GM10248 (cell line): ENCODE measurements at regions not wholly inside any gene's neighbourhood (a gene's known extent, or its start where the extent isn't known, plus 50 kb on each side); places are given as distances from the start of the nearest gene placed in this dataset.

ENCODE experiments used
- CTCF ChIA-PET: fragments of 300-600 bp; sonication (Branson Sonifier 250); formaldehyde crosslinking; extraction: SDS; loops from one replicate; lab custom pipeline; 2021; ENCODE audit warnings: antibody characterized with exemption; lab: Yijun Ruan, JAX
- POLR2A ChIA-PET: fragments of 350-650 bp; sonication (Branson Sonifier 250); formaldehyde crosslinking; extraction: SDS; loops from one replicate; lab custom pipeline; 2020; ENCODE audit warnings: antibody characterized with exemption; lab: Yijun Ruan, JAX
- DNase-seq: peaks from one replicate; pipeline ENCODE4 v3.0.0; 2012; ENCODE audit errors: extremely low spot score
- TF ChIP-seq, protein P1 (sequence below): IDR thresholded peaks from 2 replicates; pipeline ENCODE4 v1.5.1; 2012; ENCODE audit warnings: mild to moderate bottlenecking, low read depth; ENCODE audit errors: extremely low read depth, missing control alignments, control extremely low read depth

- TF ChIP-seq, protein P1, sequence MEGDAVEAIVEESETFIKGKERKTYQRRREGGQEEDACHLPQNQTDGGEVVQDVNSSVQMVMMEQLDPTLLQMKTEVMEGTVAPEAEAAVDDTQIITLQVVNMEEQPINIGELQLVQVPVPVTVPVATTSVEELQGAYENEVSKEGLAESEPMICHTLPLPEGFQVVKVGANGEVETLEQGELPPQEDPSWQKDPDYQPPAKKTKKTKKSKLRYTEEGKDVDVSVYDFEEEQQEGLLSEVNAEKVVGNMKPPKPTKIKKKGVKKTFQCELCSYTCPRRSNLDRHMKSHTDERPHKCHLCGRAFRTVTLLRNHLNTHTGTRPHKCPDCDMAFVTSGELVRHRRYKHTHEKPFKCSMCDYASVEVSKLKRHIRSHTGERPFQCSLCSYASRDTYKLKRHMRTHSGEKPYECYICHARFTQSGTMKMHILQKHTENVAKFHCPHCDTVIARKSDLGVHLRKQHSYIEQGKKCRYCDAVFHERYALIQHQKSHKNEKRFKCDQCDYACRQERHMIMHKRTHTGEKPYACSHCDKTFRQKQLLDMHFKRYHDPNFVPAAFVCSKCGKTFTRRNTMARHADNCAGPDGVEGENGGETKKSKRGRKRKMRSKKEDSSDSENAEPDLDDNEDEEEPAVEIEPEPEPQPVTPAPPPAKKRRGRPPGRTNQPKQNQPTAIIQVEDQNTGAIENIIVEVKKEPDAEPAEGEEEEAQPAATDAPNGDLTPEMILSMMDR: no peak
- CTCF ChIA-PET: interaction anchor here (1.0 to 1.3 kb wide), 2 partner anchors 21 to 93 kb away, joined by 3 read pairs; no protein-coding TSS in a partner anchor
- POLR2A ChIA-PET: no interaction called here
- DNase-seq: no peak
Observed at GRCh38 chr3:168973897-168974296, 689.6 kb downstream of the MECOM start.

DNA sequence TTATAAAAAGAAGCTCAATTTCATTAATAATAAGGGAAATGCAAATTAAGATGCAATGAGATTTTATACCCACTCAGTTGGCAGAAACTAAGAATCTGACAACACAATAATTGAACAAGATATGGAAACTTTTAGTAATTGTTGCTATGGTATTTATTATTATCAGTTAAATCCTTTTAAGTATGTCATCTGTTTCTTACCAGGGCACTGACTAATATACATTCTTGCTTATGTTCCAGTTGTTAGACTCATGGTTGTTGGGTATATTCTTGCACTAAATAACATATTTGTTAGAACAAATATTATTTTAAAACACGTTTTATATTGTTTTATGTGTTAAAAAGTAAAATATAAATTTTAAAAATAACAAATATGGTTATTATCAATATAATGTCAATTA lies 690.3 kb downstream of the MECOM start:
- TF ChIP-seq, protein P1: no peak
- CTCF ChIA-PET: no interaction called here
- POLR2A ChIA-PET: no interaction called here
- DNase-seq: no peak

GRCh38 chr3:168968609-168969008 lies 694.9 kb downstream of the MECOM start:
- POLR2A ChIA-PET: no interaction called here
- DNase-seq: no peak
- TF ChIP-seq, protein P1: no peak
- CTCF ChIA-PET: no interaction called here

- CTCF ChIA-PET: no interaction called here
- POLR2A ChIA-PET: no interaction called here
- TF ChIP-seq, protein P1: no peak
- no peak for DNase-seq
Observed at GRCh38 chr3:168964736-168965135, 698.8 kb downstream of the MECOM start.

GRCh38 chr3:168961271-168961670 lies 702.2 kb downstream of the MECOM start:
- DNase-seq: no peak
- ChIA-PET POLR2A (no interaction called here), CTCF (no interaction called here)
- TF ChIP-seq, protein P1: no peak

- ChIA-PET CTCF (no interaction called here), POLR2A (no interaction called here)
- no peak for DNase-seq
- TF ChIP-seq, protein P1: no peak
Observed at GRCh38 chr3:168959731-168960130, 703.8 kb downstream of the MECOM start.
